ENCODE measurements at regions not wholly inside any gene's neighbourhood (a gene's known extent, or its start where the extent isn't known, plus 50 kb on each side); places are given as distances from the start of the nearest gene placed in this dataset.

DNA sequence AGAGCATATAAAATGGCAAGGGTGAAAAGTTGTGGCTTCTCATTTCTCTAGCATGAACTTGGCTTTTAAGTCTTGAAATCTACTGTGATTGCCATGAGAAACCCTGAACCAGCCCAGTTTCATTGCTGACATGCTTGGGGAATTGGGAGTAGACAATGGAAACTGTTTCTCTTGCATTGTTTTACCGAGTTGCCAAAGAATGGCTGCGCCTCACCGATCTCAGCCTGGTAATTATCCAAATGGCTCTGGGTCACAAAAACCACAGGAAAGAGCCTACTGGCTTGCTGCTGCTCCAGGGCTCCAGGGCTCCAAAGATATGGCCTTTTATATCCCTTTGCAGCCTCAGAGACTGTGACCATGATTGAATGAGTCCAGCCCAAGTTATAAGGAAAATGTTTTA lies 310.4 kb upstream of the NT5C1B start:
- no peak for TF ChIP-seq EZH2phosphoT487 (IDR thresholded peaks at IDR 0.05; ENCODE audit: borderline replicate concordance, low read length)
- TF ChIP-seq, protein P1, sequence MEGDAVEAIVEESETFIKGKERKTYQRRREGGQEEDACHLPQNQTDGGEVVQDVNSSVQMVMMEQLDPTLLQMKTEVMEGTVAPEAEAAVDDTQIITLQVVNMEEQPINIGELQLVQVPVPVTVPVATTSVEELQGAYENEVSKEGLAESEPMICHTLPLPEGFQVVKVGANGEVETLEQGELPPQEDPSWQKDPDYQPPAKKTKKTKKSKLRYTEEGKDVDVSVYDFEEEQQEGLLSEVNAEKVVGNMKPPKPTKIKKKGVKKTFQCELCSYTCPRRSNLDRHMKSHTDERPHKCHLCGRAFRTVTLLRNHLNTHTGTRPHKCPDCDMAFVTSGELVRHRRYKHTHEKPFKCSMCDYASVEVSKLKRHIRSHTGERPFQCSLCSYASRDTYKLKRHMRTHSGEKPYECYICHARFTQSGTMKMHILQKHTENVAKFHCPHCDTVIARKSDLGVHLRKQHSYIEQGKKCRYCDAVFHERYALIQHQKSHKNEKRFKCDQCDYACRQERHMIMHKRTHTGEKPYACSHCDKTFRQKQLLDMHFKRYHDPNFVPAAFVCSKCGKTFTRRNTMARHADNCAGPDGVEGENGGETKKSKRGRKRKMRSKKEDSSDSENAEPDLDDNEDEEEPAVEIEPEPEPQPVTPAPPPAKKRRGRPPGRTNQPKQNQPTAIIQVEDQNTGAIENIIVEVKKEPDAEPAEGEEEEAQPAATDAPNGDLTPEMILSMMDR (IDR thresholded peaks at IDR 0.05; ENCODE audit: low read depth, low read length, poor library complexity, severe bottlenecking): no peak
- H3F3A ChIP-seq (ENCODE audit: control insufficient read depth, insufficient read depth): no peaks in the 10 kb centered on the region
- H3K27me3 ChIP-seq (ENCODE audit: control insufficient read depth, low read length): no peaks in the 10 kb centered on the region
- no peaks in the 10 kb centered on the region for H3K4me1 ChIP-seq (ENCODE audit: control insufficient read depth, low read length)
- H3K27ac ChIP-seq (ENCODE audit: low read depth, low read length): no peak overlapping the region
- no peaks in the 10 kb centered on the region for H3K9me2 ChIP-seq (replicated peaks; ENCODE audit: control insufficient read depth, low read length)
- H3K79me2 ChIP-seq (ENCODE audit: control insufficient read depth, low read length): no peaks in the 10 kb centered on the region
- H3K4me2 ChIP-seq (ENCODE audit: low read length): no peak overlapping the region
- H3K36me3 ChIP-seq (ENCODE audit: control insufficient read depth, low read length): no peaks in the 10 kb centered on the region
- no peaks in the 10 kb centered on the region for H3K9me3 ChIP-seq (ENCODE audit: control insufficient read depth, insufficient read depth, low read length)
- no peak overlapping the region for H3K4me3 ChIP-seq (ENCODE audit: low read length)
- no peaks in the 10 kb centered on the region for H4K20me1 ChIP-seq (ENCODE audit: control insufficient read depth, insufficient read depth, low read depth, low read length)

DNA sequence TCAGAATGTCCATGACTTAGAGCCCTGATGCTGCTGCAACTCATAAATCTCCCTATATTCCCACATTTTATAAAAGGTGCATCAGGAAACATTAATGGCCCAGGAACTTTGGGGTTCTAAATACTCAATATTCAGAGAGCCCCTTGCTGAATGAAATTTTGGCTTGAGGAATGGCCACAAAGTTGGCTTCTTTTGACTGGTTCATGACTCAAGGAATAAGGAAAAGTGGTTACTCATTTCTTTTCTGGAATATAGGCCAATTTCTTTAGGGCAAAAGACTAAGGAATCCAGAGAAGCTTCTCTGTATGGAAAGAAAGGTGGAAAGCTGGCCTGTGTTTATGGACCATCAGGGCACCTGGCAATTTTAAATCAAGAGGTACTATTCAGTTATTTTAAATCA lies 308.9 kb upstream of the NT5C1B start:
- Histone ChIP-seq H3K27ac (ENCODE audit: low read depth, low read length) (no peak overlapping the region), H4K20me1 (ENCODE audit: control insufficient read depth, insufficient read depth, low read depth, low read length) (no peaks in the 10 kb centered on the region), H3K4me3 (ENCODE audit: low read length) (no peak overlapping the region), H3K4me2 (ENCODE audit: low read length) (no peak overlapping the region), H3F3A (ENCODE audit: control insufficient read depth, insufficient read depth) (no peaks in the 10 kb centered on the region), H3K79me2 (ENCODE audit: control insufficient read depth, low read length) (no peaks in the 10 kb centered on the region), H3K4me1 (ENCODE audit: control insufficient read depth, low read length) (no peaks in the 10 kb centered on the region), H3K9me3 (ENCODE audit: control insufficient read depth, insufficient read depth, low read length) (no peaks in the 10 kb centered on the region), H3K27me3 (ENCODE audit: control insufficient read depth, low read length) (no peaks in the 10 kb centered on the region), H3K9me2 (replicated peaks; ENCODE audit: control insufficient read depth, low read length) (no peaks in the 10 kb centered on the region), H3K36me3 (ENCODE audit: control insufficient read depth, low read length) (no peaks in the 10 kb centered on the region)
- TF ChIP-seq EZH2phosphoT487 (IDR thresholded peaks at IDR 0.05; ENCODE audit: borderline replicate concordance, low read length): no peak
- TF ChIP-seq, protein P1 (IDR thresholded peaks at IDR 0.05; ENCODE audit: low read depth, low read length, poor library complexity, severe bottlenecking): no peak

DNA sequence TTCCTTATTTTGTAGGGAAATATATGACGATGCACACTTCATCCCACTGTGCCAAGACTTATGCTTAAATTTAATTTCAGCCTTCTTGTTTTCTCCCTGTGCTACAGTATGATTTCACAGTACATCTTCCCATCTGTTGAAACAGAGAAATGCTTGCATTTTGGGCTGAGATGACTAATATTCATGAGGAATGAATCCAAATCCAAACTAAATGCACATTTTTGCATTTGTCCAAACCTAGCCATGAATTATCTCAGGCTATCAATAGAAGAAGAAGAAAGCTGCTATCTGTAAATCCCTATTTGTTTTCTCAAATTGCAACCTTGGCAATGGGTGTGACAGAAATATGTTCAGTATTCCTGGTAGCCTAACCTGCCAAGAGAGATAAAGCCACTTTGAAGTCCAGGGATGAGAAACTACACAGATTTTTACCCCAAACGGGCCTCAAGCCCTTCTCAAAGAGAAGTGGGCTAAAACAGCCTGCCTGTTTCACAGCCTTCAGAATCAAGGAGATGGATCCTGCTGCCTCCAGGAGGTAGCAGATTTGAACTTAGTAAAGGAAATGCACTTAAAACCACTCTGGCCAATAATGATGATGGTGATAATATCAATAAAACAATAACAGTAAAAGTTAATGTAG lies 306.9 kb upstream of the NT5C1B start:
- H3F3A ChIP-seq (ENCODE audit: control insufficient read depth, insufficient read depth): no peaks in the 10 kb centered on the region
- H3K4me3 ChIP-seq (ENCODE audit: low read length): no peak overlapping the region
- H3K27me3 ChIP-seq (ENCODE audit: control insufficient read depth, low read length): no peaks in the 10 kb centered on the region
- H3K36me3 ChIP-seq (ENCODE audit: control insufficient read depth, low read length): no peaks in the 10 kb centered on the region
- no peaks in the 10 kb centered on the region for H4K20me1 ChIP-seq (ENCODE audit: control insufficient read depth, insufficient read depth, low read depth, low read length)
- no peak overlapping the region for H3K27ac ChIP-seq (ENCODE audit: low read depth, low read length)
- no peaks in the 10 kb centered on the region for H3K4me1 ChIP-seq (ENCODE audit: control insufficient read depth, low read length)
- TF ChIP-seq EZH2phosphoT487 (IDR thresholded peaks at IDR 0.05; ENCODE audit: borderline replicate concordance, low read length): no peak
- TF ChIP-seq, protein P1 (IDR thresholded peaks at IDR 0.05; ENCODE audit: low read depth, low read length, poor library complexity, severe bottlenecking): no peak
- no peak overlapping the region for H3K4me2 ChIP-seq (ENCODE audit: low read length)
- H3K9me2 ChIP-seq (replicated peaks; ENCODE audit: control insufficient read depth, low read length): no peaks in the 10 kb centered on the region
- no peaks in the 10 kb centered on the region for H3K79me2 ChIP-seq (ENCODE audit: control insufficient read depth, low read length)
- no peaks in the 10 kb centered on the region for H3K9me3 ChIP-seq (ENCODE audit: control insufficient read depth, insufficient read depth, low read length)

Data from DOHH2 (cell line).